HepG2 (cell line): ENCODE measurements at regions not wholly inside any gene's neighbourhood (a gene's known extent, or its start where the extent isn't known, plus 50 kb on each side); places are given as distances from the start of the nearest gene placed in this dataset.

Experiments
- ATAC-seq: fragments of 200-7000 bp; cut with Tn5 transposase; 3 replicates; pipeline ENCODE4 v1.9.1; 2020; ENCODE audit warnings: mild to moderate bottlenecking, moderate library complexity
- BruUV-seq: library from RNA; stranded (reverse); fragments of 400-500 nt; replicated peaks from 2 replicates; lab custom pipeline; 2021; lab: Mats Ljungman, UMichigan
- CTCF ChIA-PET: fragments of 300-600 bp; formaldehyde crosslinking; extraction: SDS; loops from one replicate; lab custom pipeline; 2021; ENCODE audit warnings: low total read pairs, inconsistent platforms, low intra/inter-chr PET ratio; lab: Yijun Ruan, JAX
- POLR2A ChIA-PET: fragments of 350-600 bp; sonication (Branson Sonifier 250); formaldehyde crosslinking; loops from one replicate; lab custom pipeline; 2020; ENCODE audit warnings: antibody characterized with exemption, inconsistent platforms; lab: Yijun Ruan, JAX
- DNase-seq: peaks from one replicate; pipeline ENCODE4 v3.0.0-alpha.2; 2015; ENCODE audit warnings: low spot score
- FAIRE-seq: peaks from 3 replicates; lab custom pipeline; 2011; peaks lifted over from hg19 to GRCh38; lab: Jason Lieb, UNC
- H2AFZ ChIP-seq: one replicate; pipeline ENCODE4 v1.6.1; 2011; ENCODE audit warnings: low read length, inconsistent platforms
- H3K27ac ChIP-seq: fragments of 300-600 bp; 3 replicates; pipeline ENCODE4 v1.8.0; 2011; ENCODE audit warnings: mixed run types, mild to moderate bottlenecking, mixed read lengths, low read length, inconsistent platforms; ENCODE audit not compliant: insufficient read depth; ENCODE audit errors: extremely low read length
- H3K27me3 ChIP-seq, 2 experiments: fragments of 200-600 bp in 1 of 2; 2 replicates in 1 of 2; 3 replicates in 1 of 2; pipeline versions ENCODE4 v1.6.0 to v1.8.0; 2011; ENCODE audit warnings: low read length in 2 of 2, mild to moderate bottlenecking in 2 of 2, moderate library complexity in 2 of 2, inconsistent platforms in 1 of 2; ENCODE audit not compliant: insufficient read depth in 2 of 2, control insufficient read depth in 1 of 2
- H3K36me3 ChIP-seq, 2 experiments: fragments of 200-600 bp in 1 of 2; replicated peaks in 1 of 2; 2 replicates in 1 of 2; 3 replicates in 1 of 2; pipeline versions ENCODE4 v1.5.1 to v1.8.0; 2011; ENCODE audit warnings: low read length in 2 of 2, inconsistent platforms in 1 of 2; ENCODE audit not compliant: insufficient read depth in 2 of 2, control insufficient read depth in 1 of 2
- H3K4me1 ChIP-seq: 2 replicates; pipeline ENCODE4 v1.5.1; 2012; ENCODE audit warnings: low read length, inconsistent platforms; ENCODE audit not compliant: insufficient read depth
- H3K4me2 ChIP-seq: 2 replicates; pipeline ENCODE4 v1.6.0; 2011; ENCODE audit warnings: low read depth, low read length, inconsistent platforms
- H3K4me3 ChIP-seq, 3 experiments: fragments of 200-600 bp in 1 of 3; sonication (generic), shearing (Covaris generic) in 1 of 3; replicated peaks in 1 of 3; 2 replicates each; pipeline ENCODE4 v1.5.1; 2011 to 2016; ENCODE audit warnings: low read length in 3 of 3, inconsistent platforms in 2 of 3, low read depth in 2 of 3, mild to moderate bottlenecking in 2 of 3, control low read depth in 1 of 3, mixed read lengths in 1 of 3; ENCODE audit not compliant: insufficient read depth in 1 of 3
- H3K79me2 ChIP-seq: one replicate; pipeline ENCODE4 v1.6.1; 2011; ENCODE audit warnings: low read length, inconsistent platforms; ENCODE audit not compliant: insufficient read depth
- H3K9ac ChIP-seq: 2 replicates; pipeline ENCODE4 v1.6.0; 2011; ENCODE audit warnings: mild to moderate bottlenecking, low read depth, low read length, inconsistent platforms; ENCODE audit not compliant: insufficient read depth
- H3K9me3 ChIP-seq: 2 replicates; pipeline ENCODE4 v1.5.1; 2012; ENCODE audit warnings: mild to moderate bottlenecking, low read length
- H4K20me1 ChIP-seq: 2 replicates; pipeline ENCODE4 v1.6.0; 2011; ENCODE audit warnings: inconsistent platforms, mild to moderate bottlenecking, low read length, moderate library complexity; ENCODE audit not compliant: insufficient read depth
- FOXC1 ChIP-seq: sonication (generic); formaldehyde crosslinking; IDR thresholded peaks from 2 replicates; pipeline ENCODE4 v1.8.0; 2022; ENCODE audit warnings: mild to moderate bottlenecking, missing genetic modification reagents, borderline replicate concordance
- KLF11 ChIP-seq: IDR thresholded peaks from 2 replicates; pipeline ENCODE4 v1.6.1; 2016; ENCODE audit warnings: missing compliant biosample characterization
- MED8 ChIP-seq: sonication (generic); formaldehyde crosslinking; IDR thresholded peaks from 2 replicates; pipeline ENCODE4 v1.8.1; 2023; ENCODE audit warnings: mild to moderate bottlenecking, missing genetic modification reagents; ENCODE audit not compliant: insufficient replicate concordance
- NFE2L2 ChIP-seq: fragments of 150-350 bp; IDR thresholded peaks from 2 replicates; pipeline ENCODE4 v1.6.1; 2014; ENCODE audit warnings: low read length
- RARG ChIP-seq: sonication (generic); formaldehyde crosslinking; IDR thresholded peaks from 2 replicates; pipeline ENCODE4 v1.4.0; 2020; ENCODE audit warnings: low read depth, mild to moderate bottlenecking, missing genetic modification reagents
- REPIN1 ChIP-seq: sonication (generic); formaldehyde crosslinking; IDR thresholded peaks from 2 replicates; pipeline ENCODE4 v1.8.0; 2022; ENCODE audit warnings: missing genetic modification reagents, low read depth, mild to moderate bottlenecking, borderline replicate concordance
- SIN3B ChIP-seq: fragments of 150-350 bp; IDR thresholded peaks from 2 replicates; pipeline ENCODE4 v1.6.1; 2014; ENCODE audit warnings: low read length
- SMARCC2 ChIP-seq: fragments of 450-650 bp; IDR thresholded peaks from 2 replicates; pipeline ENCODE4 v1.6.1; 2017; ENCODE audit warnings: antibody characterized with exemption, mild to moderate bottlenecking
- YEATS4 ChIP-seq: sonication (generic); formaldehyde crosslinking; IDR thresholded peaks from 2 replicates; pipeline ENCODE4 v1.4.0; 2020; ENCODE audit warnings: missing genetic modification reagents, borderline replicate concordance
- ZNF143 ChIP-seq: sonication (generic); formaldehyde crosslinking; IDR thresholded peaks from 2 replicates; pipeline ENCODE4 v1.4.0; 2020; ENCODE audit warnings: missing genetic modification reagents
- ZNF3 ChIP-seq: IDR thresholded peaks from 2 replicates; pipeline ENCODE4 v1.7.0; 2017; ENCODE audit warnings: inconsistent platforms
- ZNF34 ChIP-seq: sonication (generic); formaldehyde crosslinking; IDR thresholded peaks from 2 replicates; pipeline ENCODE4 v1.4.0; 2020; ENCODE audit warnings: mild to moderate bottlenecking, missing genetic modification reagents, borderline replicate concordance
- ZNF44 ChIP-seq: sonication (generic); formaldehyde crosslinking; IDR thresholded peaks from 2 replicates; pipeline ENCODE4 v1.5.1; 2020; ENCODE audit warnings: mild to moderate bottlenecking, missing genetic modification reagents
- ZNF7 ChIP-seq: IDR thresholded peaks from 2 replicates; pipeline ENCODE4 v1.6.1; 2016; ENCODE audit warnings: missing biosample characterization, missing genetic modification reagents
- ZNF709 ChIP-seq: sonication (generic); formaldehyde crosslinking; IDR thresholded peaks from 2 replicates; pipeline ENCODE4 v1.5.0; 2020; ENCODE audit warnings: mild to moderate bottlenecking, missing genetic modification reagents
- WGBS: methylation state at CpG from one replicate; pipeline ENCODE4 v1.1.6; 2017; ENCODE audit warnings: low lambda C conversion rate; 5-methylcytosine and 5-hydroxymethylcytosine counted together
- in situ Hi-C: cut with HindIII; loops from 2 replicates; pipeline ENCODE4 v1.10.0; 2017; ENCODE audit warnings: low pct_unique_long_range_greater_than_20kb; ENCODE audit not compliant: extremely low pct_ligation_motif_present
- intact Hi-C: fragments of 100-400 bp; cut with micrococcal nuclease; formaldehyde crosslinking; loops from one replicate; pipeline ENCODE4 v1.10.0; 2022; ENCODE audit not compliant: unreplicated experiment
- TF ChIP-seq, protein P1 (sequence below): sonication (generic); formaldehyde crosslinking; IDR thresholded peaks from 2 replicates; pipeline ENCODE4 v1.4.0; 2020; ENCODE audit warnings: mild to moderate bottlenecking, low read depth, missing genetic modification reagents
- TF ChIP-seq, protein P2 (sequence below): sonication (generic); formaldehyde crosslinking; IDR thresholded peaks from 2 replicates; pipeline ENCODE4 v1.8.0; 2022; ENCODE audit warnings: low read depth, missing genetic modification reagents
- TF ChIP-seq, protein P3 (sequence below): sonication (generic); formaldehyde crosslinking; IDR thresholded peaks from 2 replicates; pipeline ENCODE4 v1.8.1; 2023; ENCODE audit warnings: missing genetic modification reagents, inconsistent platforms, borderline replicate concordance
- TF ChIP-seq, protein P4 (sequence below): IDR thresholded peaks from 2 replicates; pipeline ENCODE4 v1.6.1; 2016; ENCODE audit warnings: low read depth, borderline replicate concordance

DNA sequence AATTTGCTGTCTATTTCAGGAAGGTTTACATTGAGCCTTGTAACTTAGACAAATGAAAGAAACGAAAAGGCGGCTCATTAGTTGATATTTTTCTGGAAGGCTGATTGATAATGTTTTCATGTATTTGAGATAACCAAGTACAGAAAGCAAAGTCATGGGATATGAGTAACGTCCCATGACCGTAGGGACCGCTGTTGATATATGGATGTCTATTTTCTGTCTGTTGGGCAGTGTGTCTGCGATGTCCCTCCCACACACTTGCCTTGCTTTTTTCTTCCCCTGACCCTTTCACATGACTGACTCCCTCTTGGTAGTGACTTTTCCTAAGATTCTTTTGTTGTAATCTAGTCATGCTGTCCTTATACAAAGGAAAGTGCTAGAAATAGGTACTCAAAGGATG is 57.0 kb upstream of the GPR158 start:
- Histone ChIP-seq H3K4me2 (no peak overlapping the region), H3K9me3 (no peaks in the 10 kb centered on the region), H3K9ac (no peak overlapping the region), H3K27me3 (no peaks in the 10 kb centered on the region; a peak in 1 of 5 replicates), H3K27ac (no peak overlapping the region), H3K36me3 (no peaks in the 10 kb centered on the region), H3K79me2 (no peaks in the 10 kb centered on the region), H4K20me1 (no peaks in the 10 kb centered on the region), H3K4me1 (peaks cover 11% of the 10 kb centered on the region), H2AFZ (no peak overlapping the region), H3K4me3 (no peak overlapping the region)
- in situ Hi-C loops: loop anchor here (10.0 kb wide), 1 partner anchor 107 kb away; no protein-coding TSS in a partner anchor
- TF ChIP-seq REPIN1 (CRISPR knock-in tag) (no peak), YEATS4 (no peak), RARG (CRISPR knock-in tag) (no peak), MED8 (no peak), FOXC1 (CRISPR knock-in tag) (no peak), NFE2L2 (no peak), SMARCC2 (no peak), ZNF3 (CRISPR knock-in tag) (no peak), ZNF709 (CRISPR knock-in tag) (no peak), ZNF34 (CRISPR knock-in tag) (no peak), ZNF143 (CRISPR knock-in tag) (no peak), SIN3B (no peak), ZNF7 (CRISPR knock-in tag) (no peak), KLF11 (CRISPR knock-in tag) (no peak), ZNF44 (CRISPR knock-in tag) (no peak)
- TF ChIP-seq, protein P1, sequence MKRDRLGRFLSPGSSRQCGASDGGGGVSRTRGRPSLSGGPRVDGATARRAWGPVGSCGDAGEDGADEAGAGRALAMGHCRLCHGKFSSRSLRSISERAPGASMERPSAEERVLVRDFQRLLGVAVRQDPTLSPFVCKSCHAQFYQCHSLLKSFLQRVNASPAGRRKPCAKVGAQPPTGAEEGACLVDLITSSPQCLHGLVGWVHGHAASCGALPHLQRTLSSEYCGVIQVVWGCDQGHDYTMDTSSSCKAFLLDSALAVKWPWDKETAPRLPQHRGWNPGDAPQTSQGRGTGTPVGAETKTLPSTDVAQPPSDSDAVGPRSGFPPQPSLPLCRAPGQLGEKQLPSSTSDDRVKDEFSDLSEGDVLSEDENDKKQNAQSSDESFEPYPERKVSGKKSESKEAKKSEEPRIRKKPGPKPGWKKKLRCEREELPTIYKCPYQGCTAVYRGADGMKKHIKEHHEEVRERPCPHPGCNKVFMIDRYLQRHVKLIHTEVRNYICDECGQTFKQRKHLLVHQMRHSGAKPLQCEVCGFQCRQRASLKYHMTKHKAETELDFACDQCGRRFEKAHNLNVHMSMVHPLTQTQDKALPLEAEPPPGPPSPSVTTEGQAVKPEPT (CRISPR knock-in tag): no peak
- TF ChIP-seq, protein P2, sequence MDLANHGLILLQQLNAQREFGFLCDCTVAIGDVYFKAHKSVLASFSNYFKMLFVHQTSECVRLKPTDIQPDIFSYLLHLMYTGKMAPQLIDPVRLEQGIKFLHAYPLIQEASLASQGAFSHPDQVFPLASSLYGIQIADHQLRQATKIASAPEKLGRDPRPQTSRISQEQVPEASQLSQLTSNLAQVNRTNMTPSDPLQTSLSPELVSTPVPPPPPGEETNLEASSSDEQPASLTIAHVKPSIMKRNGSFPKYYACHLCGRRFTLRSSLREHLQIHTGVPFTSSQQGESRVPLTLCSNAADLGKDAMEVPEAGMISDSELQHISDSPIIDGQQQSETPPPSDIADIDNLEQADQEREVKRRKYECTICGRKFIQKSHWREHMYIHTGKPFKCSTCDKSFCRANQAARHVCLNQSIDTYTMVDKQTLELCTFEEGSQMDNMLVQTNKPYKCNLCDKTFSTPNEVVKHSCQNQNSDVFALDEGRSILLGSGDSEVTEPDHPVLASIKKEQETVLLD (CRISPR knock-in tag): no peak
- TF ChIP-seq, protein P3, sequence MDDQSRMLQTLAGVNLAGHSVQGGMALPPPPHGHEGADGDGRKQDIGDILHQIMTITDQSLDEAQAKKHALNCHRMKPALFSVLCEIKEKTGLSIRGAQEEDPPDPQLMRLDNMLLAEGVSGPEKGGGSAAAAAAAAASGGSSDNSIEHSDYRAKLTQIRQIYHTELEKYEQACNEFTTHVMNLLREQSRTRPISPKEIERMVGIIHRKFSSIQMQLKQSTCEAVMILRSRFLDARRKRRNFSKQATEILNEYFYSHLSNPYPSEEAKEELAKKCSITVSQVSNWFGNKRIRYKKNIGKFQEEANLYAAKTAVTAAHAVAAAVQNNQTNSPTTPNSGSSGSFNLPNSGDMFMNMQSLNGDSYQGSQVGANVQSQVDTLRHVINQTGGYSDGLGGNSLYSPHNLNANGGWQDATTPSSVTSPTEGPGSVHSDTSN (CRISPR knock-in tag): no peak
- TF ChIP-seq, protein P4, sequence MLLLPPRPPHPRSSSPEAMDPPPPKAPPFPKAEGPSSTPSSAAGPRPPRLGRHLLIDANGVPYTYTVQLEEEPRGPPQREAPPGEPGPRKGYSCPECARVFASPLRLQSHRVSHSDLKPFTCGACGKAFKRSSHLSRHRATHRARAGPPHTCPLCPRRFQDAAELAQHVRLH (CRISPR knock-in tag): no peak
- ATAC-seq: no peak
- 38% methylated on average over 6 of the region's 6 CpGs for WGBS
- no peak for DNase-seq
- CTCF ChIA-PET: no interaction called here
- intact Hi-C loops: no loop called here
- POLR2A ChIA-PET: no interaction called here
- BruUV-seq: no TSS peak
- FAIRE-seq: no peak
